Germinal center (tissue), 1 donor: ENCODE measurements at regions not wholly inside any gene's neighbourhood (a gene's known extent, or its start where the extent isn't known, plus 50 kb on each side); places are given as distances from the start of the nearest gene placed in this dataset.

Source experiments
- DNase-seq: peaks from one replicate; pipeline ENCODE4 v3.0.0; 2012; ENCODE audit warnings: mixed read lengths, low spot score

DNA sequence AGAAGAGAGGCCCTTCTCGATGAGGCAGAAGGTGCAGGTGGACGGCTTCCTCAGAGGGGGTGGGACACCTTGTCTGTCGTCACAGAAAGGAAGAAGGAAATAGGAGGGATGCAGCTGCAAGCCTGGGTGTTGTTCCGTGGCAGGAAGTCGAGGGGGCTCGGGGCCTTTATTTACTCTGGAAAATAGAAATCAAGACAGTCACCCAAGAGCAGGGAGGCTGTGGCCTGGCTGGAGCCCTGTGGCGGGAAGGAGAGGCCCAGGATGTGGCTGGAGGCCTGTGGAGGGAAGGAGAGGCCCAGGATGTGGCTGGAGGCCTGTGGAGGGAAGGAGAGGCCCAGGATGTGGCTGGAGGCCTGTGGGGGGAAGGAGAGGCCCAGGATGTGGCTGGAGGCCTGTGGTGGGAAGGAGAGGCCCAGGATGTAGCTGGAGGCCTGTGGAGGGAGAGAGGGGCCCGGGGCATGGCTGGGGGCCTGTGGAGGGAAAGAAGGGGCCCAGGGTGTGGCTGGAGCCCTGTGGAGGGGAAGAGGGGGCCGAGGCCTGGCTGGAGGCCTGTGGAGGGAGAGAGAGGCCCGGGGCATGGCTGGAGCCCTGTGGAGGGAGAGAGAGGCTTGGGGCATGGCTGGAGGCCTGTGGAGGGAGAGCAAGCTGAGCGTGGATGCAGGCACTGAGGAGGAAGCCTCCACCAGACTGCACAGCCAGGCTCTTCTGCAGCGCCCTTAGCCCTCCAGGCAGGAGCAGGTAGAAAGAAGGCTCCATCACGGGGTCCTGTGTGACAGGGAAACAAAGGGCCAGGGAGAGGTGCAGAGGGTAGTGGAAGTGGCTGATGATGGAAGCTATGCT, 97.3 kb upstream of the SFMBT2 start:
- DNase-seq, result peak; percentile 33

DNA sequence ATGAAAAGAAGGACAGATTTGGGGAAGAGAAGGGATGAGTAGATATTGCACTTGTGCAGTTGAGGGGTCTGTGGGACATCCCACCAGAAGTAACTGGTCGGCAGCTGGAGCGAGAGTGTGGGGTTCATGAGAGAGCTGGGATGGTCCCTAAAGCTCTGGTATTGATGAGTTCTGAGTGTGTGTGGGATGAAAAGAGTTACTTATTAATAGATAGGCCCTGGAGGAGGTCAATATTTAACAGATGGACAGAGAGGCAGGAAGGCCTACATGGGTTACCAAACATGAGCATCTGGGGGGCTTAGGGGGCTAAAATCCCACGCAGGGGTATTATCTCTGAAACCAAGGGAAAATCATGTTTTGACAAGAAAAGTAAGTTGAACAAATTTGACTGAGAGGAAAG, 95.7 kb upstream of the SFMBT2 start:
- DNase-seq, result no peak

DNA sequence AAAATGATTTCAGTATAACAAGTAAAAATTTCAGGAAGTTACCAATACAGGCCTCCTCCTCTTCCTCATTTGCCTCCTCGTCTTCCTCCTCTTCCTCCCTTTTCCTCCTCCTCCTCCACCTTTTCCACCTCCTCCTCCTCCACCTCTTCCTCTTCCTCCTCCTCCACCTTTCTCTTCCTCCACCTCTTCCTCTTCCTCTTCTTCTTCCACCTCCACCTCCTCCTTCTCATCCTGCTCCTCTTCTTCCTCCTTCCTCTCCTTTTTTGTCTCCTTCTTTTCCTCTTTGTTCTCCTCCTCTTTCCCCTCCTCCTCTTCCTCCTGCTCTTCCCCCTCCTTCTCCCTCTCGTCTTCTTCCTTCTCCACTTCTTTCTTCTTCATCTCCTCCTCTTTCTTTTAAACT, 94.4 kb upstream of the SFMBT2 start:
- DNase-seq, result no peak

DNA sequence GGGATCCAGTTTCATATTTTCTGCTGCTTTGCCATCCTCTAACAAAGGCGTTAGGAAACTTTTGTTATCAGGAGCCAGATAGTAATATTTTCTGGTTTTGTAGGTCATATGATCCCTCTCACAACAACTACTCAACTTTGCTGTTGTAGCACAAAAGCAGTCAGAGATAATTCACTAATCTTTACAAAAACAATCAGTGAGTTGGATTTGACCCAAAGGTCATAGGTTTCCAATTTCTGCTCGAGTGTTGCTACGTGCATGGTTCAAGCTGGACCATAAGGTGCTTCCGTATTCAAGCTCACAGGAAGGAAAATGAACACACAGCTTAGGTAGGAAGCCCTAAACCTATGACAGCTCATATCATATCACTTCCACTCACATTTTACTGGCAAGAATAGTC, 92.4 kb upstream of the SFMBT2 start:
- DNase-seq, result no peak

DNA sequence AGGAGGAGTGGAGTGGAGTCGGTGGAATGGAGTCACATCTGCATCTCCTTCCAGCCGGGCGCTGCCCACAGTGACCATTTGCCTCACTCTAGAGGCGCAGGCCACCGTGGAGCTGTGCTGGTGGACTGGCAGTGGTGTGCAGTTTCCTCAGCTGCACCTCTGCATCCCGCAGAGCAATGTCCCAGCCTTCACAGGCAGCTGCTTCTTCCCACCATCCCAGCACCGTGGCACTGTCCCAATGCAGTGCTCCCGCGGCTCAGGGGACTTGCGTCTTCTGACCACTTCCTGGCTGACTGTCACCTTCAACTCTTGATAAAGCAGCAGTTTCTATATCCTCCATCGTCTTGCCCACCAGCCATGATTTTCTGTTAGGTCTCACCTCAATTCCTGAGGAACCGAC, 90.3 kb upstream of the SFMBT2 start:
- no peak for DNase-seq

DNA sequence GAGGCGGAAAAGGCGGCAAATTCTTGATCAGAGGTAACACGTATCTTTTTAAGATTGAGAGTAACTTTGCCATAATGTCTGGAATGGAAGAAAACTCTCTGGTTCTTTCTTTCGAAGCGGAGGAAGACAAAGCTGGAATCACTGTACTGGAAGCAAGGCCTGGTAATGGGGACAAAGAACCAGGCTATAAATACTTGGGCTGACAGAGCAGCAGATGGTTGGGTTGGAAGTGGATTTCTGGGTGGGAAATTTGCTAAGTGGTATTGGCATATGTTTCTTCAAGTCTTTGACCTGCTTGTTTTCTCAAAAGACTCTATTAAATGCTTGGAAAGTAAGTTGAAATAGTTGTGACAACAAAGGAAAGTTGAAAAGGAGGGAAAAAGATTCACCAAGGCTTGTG, 87.3 kb upstream of the SFMBT2 start:
- no peak for DNase-seq

DNA sequence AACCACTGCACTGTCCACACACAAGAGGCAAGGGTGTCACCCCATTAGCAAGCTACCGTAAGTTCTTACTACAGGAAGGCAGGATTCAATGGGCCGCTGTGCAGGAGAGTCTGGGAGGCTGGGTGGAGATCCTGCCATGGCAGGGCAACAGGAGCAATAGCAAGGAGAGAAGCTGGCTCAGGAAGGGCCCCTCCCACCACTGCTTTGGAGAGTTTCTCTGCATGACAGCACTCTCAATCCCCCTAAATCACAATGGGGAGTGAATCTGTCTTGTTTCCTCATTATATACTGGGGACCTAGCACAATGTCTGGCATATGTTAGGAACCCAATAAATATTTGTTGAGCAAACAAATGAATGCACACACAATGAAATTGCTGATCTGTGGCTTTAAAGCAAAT, 83.2 kb upstream of the SFMBT2 start:
- DNase-seq, result no peak

DNA sequence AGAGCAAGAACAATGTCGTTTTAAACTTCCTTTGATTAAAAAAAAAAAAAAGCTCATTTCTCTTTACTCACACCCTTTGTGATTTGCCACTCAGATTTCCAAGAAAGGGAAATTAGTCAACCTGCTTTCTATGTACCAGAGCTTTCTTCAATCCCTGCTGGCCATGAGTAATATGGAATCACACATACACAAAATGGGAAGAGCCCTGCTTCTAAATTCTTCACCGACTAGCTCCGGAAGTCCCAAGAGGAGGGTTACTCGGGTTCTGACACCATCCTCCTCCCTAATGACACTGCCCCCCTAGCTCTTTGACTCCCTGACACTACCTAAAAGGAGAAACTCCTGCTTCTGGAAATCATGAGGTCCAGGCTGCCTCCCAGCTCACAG, 81.8 kb upstream of the SFMBT2 start:
- DNase-seq, result no peak

DNA sequence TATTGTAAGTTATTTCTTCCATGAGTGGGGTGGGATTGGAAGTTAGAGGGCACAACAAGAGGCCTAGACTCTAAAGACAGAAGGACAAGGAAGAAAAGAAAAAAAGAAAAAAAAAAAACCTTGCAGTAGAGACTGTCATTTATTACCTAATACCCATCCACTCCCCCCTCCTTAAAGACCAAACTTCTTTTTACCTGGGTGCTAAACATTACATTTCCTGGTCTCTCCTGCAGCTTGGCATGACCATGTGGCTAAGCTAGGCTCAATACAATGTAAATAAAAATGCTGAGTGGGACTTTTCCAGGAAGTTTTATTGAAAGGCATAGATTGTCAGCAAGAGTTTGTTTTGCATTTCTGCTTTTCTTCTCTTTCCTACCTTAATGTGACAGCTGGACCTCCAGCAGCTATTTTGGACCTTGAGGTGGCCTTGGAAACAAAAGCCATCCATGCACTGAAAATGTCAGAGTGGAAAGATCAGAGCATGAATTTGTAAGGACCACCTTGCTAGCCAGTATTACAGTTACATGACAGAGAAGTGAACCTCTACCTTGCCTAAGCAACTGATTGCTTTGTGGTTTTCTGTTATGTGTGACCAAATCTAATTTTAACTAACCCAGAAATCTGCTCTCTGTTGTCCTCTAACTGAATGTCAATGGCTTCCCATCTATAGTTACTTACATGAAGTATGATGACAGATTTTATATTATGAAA, 81.3 kb upstream of the SFMBT2 start:
- no peak for DNase-seq

DNA sequence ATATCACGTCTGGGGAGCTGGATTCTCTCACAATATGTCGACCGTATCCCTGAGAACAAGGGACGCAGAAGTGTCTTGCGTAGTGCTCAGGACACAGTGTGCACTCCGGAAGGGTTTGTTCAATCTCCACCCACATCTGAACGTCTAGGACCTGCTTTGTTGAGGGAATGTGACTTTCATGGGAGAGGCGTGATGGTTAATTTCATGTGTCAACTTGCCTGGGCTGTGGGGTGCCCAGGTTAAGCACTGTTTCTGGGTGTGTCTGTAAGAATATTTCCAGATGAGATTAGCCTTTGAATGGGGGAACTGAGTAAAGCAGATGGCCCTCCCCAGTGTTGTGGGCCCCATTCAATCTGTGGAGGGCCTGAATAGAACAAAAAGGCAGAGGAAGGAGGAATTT, 80.4 kb upstream of the SFMBT2 start:
- DNase-seq, result no peak

DNA sequence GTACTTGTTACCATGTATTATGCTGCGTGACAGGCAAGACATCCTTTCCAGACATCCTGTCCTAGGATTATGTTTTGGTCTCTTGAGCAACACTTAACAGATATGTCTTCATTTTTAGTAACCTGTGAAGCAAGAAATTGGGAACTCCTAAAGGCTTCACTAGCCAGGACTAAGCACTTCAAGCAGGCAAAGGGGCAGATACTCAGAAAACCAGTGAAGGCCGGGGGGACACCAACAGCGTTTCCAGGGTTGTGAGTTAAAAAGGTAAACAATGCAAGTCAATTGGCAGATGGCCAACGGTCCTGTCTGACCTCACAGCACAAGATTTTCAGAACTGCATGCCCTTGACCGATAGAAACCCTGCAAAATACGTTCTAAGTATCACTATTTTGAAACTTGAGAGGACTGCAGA, 77.6 kb upstream of the SFMBT2 start:
- DNase-seq, result no peak

DNA sequence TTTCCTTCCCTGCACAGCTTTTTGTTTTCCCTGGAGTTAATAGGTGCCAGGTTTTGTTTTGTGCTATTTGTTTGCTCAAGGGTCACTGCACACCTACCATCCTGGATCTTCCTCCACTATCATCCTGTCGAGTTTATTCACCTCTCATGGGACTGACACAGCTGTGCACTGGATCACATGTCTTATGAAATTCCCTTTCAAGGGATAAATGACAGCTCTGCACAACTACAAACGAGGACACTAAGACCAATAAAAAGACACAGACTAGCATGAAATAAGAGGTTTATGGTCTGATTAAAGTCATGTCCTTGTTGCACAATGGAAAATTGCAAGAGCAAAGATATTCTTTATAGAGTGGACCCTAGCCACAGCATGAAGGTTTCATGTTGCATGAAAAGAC, 76.7 kb upstream of the SFMBT2 start:
- DNase-seq, result no peak

DNA sequence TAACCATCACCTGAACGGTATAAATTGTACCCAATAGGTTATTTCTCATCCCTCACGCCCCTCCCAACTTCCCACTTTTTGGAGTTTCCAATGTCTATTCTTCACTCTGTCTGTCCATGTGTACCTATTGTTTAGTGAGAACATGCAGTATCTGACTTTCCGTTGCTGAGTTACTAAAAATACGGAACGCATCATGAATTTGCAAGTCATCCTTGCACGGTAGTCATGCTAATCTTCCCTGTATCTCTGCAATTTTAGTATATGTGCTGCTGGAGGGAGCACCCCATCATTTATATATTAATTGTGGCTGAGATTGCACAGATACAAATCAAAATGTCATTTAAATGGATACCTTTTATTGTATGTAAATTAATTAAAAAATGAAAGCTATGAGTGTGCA, 75.7 kb upstream of the SFMBT2 start:
- no peak for DNase-seq

DNA sequence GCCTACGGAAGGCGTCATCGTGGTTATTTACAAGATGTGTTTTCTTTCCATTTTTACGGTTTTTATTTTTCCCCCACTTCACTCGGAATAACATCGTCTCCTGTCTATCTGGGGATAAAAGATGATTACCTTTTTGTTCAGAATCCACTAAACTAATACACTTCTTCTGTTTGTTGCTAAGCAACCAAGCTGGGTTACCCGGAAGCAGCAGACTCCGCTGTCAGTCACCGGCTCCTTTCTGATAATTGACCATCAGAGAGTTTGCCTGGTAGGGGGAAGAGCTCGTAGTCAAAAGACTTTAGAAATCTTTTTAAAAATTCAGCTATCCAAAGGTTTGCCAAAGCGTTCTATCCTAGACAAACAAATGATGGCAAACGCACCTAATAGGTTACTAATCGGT, 75.0 kb upstream of the SFMBT2 start:
- DNase-seq, result no peak

DNA sequence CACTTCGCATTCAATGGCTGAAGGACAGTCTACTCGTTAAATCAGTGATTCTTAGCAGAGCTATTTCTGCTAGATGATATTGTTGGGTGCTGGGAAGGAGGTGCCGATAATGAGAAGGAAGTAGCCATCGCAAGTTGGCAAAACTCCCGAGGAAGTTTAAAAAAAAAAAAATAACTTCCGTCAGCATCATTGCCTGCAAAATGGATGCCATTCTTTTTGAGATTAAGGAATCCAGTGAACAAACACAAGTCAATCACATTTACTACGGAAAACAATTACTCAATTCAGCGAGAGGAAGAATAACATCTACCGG, 74.4 kb upstream of the SFMBT2 start:
- no peak for DNase-seq

DNA sequence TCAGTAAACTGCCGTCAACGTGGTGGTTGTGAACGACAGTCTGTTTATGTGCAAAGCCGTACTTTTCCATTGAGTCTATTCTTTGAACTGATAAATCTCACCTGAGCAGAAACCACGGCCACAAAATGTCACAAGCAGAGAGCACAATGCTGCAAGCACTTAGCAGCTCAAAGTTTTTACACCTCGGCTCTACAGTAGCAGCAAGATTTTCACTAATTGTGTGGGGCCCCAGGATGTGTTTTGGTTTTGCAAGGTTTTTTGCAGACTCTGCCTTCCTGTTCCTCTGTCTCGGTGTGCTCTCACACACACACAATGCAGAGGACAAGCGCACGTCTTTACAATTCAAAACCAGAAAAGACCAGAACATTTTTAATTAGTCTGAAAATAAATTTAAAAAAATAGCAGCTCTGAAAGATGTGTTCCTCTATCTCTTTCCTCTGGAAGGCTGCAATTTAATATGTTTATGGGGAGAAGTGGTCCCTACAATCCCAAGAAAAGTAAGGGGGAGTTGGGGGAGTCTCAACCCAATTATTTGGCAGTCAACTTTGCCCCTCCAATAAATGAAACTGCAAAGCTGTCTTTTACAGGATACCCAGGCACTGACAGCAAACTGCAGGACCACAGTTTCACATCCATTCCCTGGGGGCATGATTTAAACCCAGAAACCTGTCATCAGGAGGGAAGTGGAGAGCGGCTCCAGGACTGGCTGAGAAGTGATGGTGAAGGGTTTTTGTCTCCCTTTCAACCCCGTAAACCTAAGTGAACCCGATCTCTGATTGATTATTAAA, 73.8 kb upstream of the SFMBT2 start:
- DNase-seq, result peak; percentile 24

DNA sequence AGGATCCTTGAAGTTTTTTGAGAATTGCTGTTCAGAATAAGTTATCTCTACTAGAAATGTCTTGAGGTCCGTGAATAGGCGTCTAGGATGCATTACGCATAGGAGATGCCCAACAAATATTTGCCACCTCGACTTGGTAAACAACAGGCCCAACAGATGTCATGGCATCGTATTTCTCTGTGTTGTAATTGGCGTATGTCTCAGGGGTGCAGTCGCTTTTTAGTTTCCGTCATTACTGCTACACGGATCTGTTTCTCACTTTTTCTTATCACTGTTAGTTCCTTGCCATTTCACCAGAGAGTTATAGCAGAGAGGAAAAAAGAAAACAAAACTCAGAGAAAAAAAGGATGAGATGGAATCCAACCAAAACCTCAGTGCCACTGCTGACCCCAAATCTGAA, 73.0 kb upstream of the SFMBT2 start:
- no peak for DNase-seq

DNA sequence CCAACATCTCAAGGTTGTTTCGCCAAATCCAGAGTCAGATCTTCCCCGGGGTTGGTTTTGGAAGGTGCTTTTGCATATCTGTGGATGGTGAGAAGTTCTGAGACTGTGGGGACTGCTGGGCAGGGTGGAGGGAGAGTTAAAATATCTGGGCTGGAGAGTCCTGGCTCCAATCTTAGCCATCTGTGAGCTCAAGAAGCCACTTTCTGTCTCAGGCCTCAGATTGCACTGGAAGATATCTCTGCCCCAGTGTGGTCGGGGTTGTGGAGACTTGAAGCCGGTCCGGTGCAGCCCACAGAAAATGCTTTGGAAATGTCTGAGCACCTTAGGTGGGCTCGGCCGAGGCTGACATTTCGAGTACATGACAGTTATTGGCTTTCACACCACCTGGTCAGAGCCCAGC, 72.2 kb upstream of the SFMBT2 start:
- no peak for DNase-seq

DNA sequence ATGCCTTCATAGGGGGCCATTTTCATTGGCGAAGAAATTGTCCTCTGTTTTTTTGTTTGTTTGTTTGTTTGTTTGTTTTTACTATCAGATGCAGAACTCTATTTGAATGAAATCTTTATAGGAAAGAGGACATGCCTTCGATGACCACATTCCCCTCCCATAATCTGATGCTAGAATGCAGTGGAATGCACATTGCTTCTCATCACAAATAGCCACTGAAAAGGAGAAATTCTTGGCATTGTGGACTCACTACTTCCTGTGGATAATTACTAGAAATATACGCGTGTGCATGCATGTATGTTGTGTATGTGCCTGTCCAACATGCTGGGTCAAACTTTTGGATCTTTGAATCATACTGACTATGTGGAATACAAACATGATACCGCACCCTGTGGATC, 70.5 kb upstream of the SFMBT2 start:
- no peak for DNase-seq

DNA sequence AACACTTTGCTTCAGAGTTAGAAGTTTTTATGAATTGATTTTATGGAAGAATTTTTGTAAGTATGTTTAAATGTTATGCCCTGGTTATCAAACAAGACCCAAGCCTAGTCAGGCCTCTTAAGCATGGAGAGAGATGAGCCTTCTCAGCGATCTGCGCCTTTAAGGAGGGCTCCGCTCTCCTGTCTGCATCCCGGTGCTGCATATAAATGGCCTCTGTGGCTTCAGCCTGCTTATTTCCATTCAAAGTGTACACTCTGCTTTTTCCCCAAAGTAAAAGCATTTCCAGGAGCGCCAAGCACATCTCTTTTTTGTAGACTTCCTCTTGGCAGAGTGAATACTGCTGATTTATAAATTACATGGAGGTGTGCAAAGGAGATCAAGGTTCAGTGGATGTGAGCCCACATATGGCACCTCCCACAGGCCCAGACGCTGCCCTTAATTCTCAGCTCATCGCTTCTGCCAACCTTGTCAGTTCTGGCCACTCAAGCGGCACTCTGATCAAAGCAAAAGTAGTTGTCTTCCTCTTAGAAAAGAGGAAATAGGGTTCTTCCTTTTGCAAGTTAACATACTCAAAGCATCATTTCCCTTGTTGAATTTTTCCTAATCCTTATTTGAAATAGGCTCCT, 70.0 kb upstream of the SFMBT2 start:
- DNase-seq, result peak; percentile 74

DNA sequence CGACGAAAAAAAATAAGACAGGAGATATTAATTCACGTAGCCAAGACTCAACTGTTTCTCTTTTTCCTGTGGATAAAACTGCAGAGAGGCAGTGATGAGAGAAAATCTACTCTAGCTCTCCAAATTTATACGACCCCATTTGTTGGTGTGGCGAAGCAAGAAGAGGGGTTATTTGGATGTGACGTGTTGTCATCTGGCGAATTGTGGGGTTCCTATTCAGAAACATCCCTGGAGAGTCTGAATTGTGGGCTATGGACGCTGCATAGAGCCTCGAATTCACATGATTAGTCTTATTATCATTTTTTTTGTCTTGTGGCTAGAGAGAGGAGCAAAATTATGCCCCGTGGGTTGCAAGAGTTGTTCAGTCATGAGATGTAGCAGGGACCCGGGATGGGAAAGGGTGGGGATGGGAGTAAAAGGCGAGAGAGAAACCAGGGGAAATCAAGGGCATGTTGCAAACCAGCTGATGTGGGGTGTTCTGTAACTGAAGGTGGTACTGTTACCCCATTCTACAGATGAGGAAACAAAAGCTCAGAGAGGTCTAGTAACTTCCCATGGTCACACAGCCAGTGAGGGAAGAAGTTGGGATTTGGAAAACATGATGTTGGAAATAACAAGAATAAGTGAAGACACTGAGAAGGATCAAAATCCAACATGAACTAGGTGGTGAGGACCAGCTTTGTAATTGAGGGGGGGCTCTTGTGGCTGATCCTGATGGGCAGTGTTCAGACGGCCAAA, 69.2 kb upstream of the SFMBT2 start:
- DNase-seq, result no peak
